Hematopoietic multipotent progenitor cell (in vitro differentiated cells): ENCODE measurements at regions not wholly inside any gene's neighbourhood (a gene's known extent, or its start where the extent isn't known, plus 50 kb on each side); places are given as distances from the start of the nearest gene placed in this dataset.
"Not testable (repeated sequence)": the region's sequence is repeated elsewhere in the genome, so short reads cannot be mapped to it uniquely, and the experiment has no call there.

Experiments used
- DNase-seq, 3 donors: peaks; one replicate each; pipeline ENCODE4 v3.0.0-alpha.2; 2011 to 2015; ENCODE audit warnings: low read depth in 2 of 3, low spot score in 2 of 3

GRCh38 chr17:51387582-51387981 lies 127.2 kb downstream of the UTP18 start:
- no peak for DNase-seq

- no peak for DNase-seq
Measured at GRCh38 chr17:51387986-51388385, 127.6 kb downstream of the UTP18 start.

GRCh38 chr17:51389875-51390274 lies 129.5 kb downstream of the UTP18 start:
- DNase-seq = no peak

- DNase-seq = no peak
Measured at GRCh38 chr17:51391982-51392654, 131.8 kb downstream of the UTP18 start.

GRCh38 chr17:51395621-51396020 lies 135.3 kb downstream of the UTP18 start:
- DNase-seq = no peak

GRCh38 chr17:51397361-51398127 lies 137.2 kb downstream of the UTP18 start:
- no peak for DNase-seq

- no peak for DNase-seq
Measured at GRCh38 chr17:51398128-51398525, 137.8 kb downstream of the UTP18 start.

GRCh38 chr17:51398687-51399086 lies 138.3 kb downstream of the UTP18 start:
- DNase-seq = no peak

GRCh38 chr17:51401279-51401678 lies 140.9 kb downstream of the UTP18 start:
- no peak for DNase-seq

- no peak for DNase-seq
Measured at GRCh38 chr17:51402899-51403298, 142.6 kb downstream of the UTP18 start.

- no peak for DNase-seq
Measured at GRCh38 chr17:51407576-51407975, 147.2 kb downstream of the UTP18 start.

- no peak for DNase-seq
Measured at GRCh38 chr17:51419476-51419875, 159.1 kb downstream of the UTP18 start.

- no peak for DNase-seq
Measured at GRCh38 chr17:51421525-51421924, 161.2 kb downstream of the UTP18 start.

- no peak for DNase-seq
Measured at GRCh38 chr17:51422634-51423033, 162.3 kb downstream of the UTP18 start.

- no peak for DNase-seq
Measured at GRCh38 chr17:51423421-51424160, 163.2 kb downstream of the UTP18 start.

GRCh38 chr17:51425773-51426172 lies 165.4 kb downstream of the UTP18 start:
- no peak for DNase-seq

GRCh38 chr17:51427323-51427811 lies 167.0 kb downstream of the UTP18 start:
- no peak for DNase-seq

- peak; percentile 13 to 46 (median 28) for DNase-seq
Measured at GRCh38 chr17:51427856-51428255, 167.5 kb downstream of the UTP18 start.

- no peak for DNase-seq
Measured at GRCh38 chr17:51428668-51429495, 168.5 kb downstream of the UTP18 start.

GRCh38 chr17:51429938-51430337 lies 169.6 kb downstream of the UTP18 start:
- not testable (repeated sequence) for DNase-seq

GRCh38 chr17:51430591-51430990 lies 170.2 kb downstream of the UTP18 start:
- DNase-seq = no peak
